Smooth muscle cell (in vitro differentiated cells): ENCODE measurements at regions not wholly inside any gene's neighbourhood (a gene's known extent, or its start where the extent isn't known, plus 50 kb on each side); places are given as distances from the start of the nearest gene placed in this dataset.

Experiments
- DNase-seq: peaks from one replicate; lab custom pipeline; 2025; ENCODE audit not compliant: unreplicated experiment; lab: John Stamatoyannopoulos, UW
- H2AFZ ChIP-seq: fragments of 200-600 bp; sonication (generic); 2 replicates; pipeline ENCODE4 v1.6.0; 2016; ENCODE audit warnings: antibody characterized with exemption, low read depth, mild to moderate bottlenecking
- H3F3A ChIP-seq: fragments of 200-600 bp; sonication (generic); 2 replicates; pipeline ENCODE4 v1.6.0; 2017; ENCODE audit warnings: antibody characterized with exemption, low read depth
- H3K27ac ChIP-seq: fragments of 200-600 bp; sonication (generic); 2 replicates; pipeline ENCODE4 v1.5.1; 2016; ENCODE audit warnings: low read depth, mild to moderate bottlenecking
- H3K27me3 ChIP-seq: fragments of 200-600 bp; sonication (generic); 2 replicates; pipeline ENCODE4 v1.6.1; 2016; ENCODE audit warnings: low read depth, mild to moderate bottlenecking
- H3K36me3 ChIP-seq: fragments of 200-600 bp; sonication (generic); 2 replicates; pipeline ENCODE4 v1.5.1; 2016; ENCODE audit warnings: low read depth
- H3K4me1 ChIP-seq: fragments of 200-600 bp; sonication (generic); 2 replicates; pipeline ENCODE4 v1.5.1; 2016; ENCODE audit warnings: low read depth
- H3K4me2 ChIP-seq: fragments of 200-600 bp; sonication (generic); 2 replicates; pipeline ENCODE4 v1.6.0; 2016; ENCODE audit warnings: mild to moderate bottlenecking
- H3K4me3 ChIP-seq: fragments of 200-600 bp; sonication (generic); 2 replicates; pipeline ENCODE4 v1.5.1; 2016; ENCODE audit warnings: mild to moderate bottlenecking
- H3K79me2 ChIP-seq: fragments of 200-600 bp; sonication (generic); 2 replicates; pipeline ENCODE4 v1.6.0; 2016; ENCODE audit warnings: low read depth, mild to moderate bottlenecking
- H3K9ac ChIP-seq: fragments of 200-600 bp; sonication (generic); 2 replicates; pipeline ENCODE4 v1.6.0; 2016; ENCODE audit warnings: low read depth
- H3K9me3 ChIP-seq: fragments of 200-600 bp; sonication (generic); replicated peaks from 2 replicates; pipeline ENCODE4 v1.5.1; 2016; ENCODE audit warnings: low read depth
- H4K20me1 ChIP-seq: fragments of 200-600 bp; sonication (generic); 2 replicates; pipeline ENCODE4 v1.6.0; 2016; ENCODE audit warnings: low read depth
- WGBS: methylation state at CpG from one replicate; pipeline ENCODE4 v1.1.7; 2016; ENCODE audit warnings: low lambda C conversion rate; 5-methylcytosine and 5-hydroxymethylcytosine counted together
- TF ChIP-seq, protein P1 (sequence below): fragments of 200-600 bp; sonication (generic); IDR thresholded peaks from 2 replicates; pipeline ENCODE4 v1.5.1; 2017; ENCODE audit warnings: borderline replicate concordance, mild to moderate bottlenecking, antibody characterized with exemption; ENCODE audit not compliant: insufficient read depth, poor library complexity, severe bottlenecking

DNA sequence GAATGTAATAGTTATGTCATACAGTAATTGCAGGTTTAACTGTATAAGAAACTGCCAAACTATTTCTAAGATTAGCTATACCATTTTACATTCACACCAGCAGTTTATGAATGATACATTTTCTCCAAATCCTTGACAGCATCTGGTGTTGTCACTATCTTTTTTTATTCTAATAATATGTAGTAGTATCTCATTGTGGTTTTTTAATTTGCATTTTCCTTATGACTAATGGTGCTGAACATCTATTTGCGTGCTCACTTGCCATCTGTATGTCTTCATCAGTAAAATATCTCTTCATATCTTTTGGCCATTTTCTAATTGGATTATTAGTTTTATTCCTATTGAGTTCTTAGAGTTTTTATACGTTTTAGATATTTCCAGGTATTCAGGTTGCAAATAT lies 994.0 kb upstream of the SEMA6D start:
- DNase-seq: no peak
- Histone ChIP-seq H3K36me3 (peaks cover 6% of the 10 kb centered on the region), H3K9ac (no peak overlapping the region), H3K79me2 (no peaks in the 10 kb centered on the region), H3F3A (no peaks in the 10 kb centered on the region), H3K27ac (no peak overlapping the region), H3K4me3 (no peak overlapping the region), H3K27me3 (no peaks in the 10 kb centered on the region), H2AFZ (no peak overlapping the region), H3K4me2 (no peak overlapping the region), H3K4me1 (no peaks in the 10 kb centered on the region), H4K20me1 (no peaks in the 10 kb centered on the region), H3K9me3 (peaks cover 8% of the 10 kb centered on the region)
- TF ChIP-seq, protein P1, sequence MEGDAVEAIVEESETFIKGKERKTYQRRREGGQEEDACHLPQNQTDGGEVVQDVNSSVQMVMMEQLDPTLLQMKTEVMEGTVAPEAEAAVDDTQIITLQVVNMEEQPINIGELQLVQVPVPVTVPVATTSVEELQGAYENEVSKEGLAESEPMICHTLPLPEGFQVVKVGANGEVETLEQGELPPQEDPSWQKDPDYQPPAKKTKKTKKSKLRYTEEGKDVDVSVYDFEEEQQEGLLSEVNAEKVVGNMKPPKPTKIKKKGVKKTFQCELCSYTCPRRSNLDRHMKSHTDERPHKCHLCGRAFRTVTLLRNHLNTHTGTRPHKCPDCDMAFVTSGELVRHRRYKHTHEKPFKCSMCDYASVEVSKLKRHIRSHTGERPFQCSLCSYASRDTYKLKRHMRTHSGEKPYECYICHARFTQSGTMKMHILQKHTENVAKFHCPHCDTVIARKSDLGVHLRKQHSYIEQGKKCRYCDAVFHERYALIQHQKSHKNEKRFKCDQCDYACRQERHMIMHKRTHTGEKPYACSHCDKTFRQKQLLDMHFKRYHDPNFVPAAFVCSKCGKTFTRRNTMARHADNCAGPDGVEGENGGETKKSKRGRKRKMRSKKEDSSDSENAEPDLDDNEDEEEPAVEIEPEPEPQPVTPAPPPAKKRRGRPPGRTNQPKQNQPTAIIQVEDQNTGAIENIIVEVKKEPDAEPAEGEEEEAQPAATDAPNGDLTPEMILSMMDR: no peak
- 53% methylated on average over 2 of the region's 2 CpGs for WGBS

DNA sequence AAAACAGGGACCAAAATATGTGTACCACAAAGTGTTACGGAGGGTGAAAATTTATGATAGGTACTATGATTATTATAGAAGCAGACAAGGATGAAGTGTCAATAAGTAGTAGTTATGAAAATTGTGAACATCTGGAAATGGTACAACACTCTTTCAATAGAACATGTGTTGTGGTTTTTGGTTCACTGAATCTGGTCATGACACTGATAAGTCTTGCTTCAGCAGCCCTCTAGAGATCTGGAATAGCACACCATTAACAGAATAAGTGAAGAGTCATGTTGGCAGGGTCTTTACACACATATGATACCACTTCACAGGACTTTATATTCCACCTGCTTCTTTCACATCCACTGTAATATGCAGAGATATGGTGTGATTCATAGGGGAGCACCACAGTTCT lies 985.2 kb upstream of the SEMA6D start:
- Histone ChIP-seq H3K36me3 (peaks cover 6% of the 10 kb centered on the region), H3F3A (no peaks in the 10 kb centered on the region), H3K9me3 (peaks cover 8% of the 10 kb centered on the region), H3K4me2 (no peak overlapping the region), H3K4me3 (no peak overlapping the region), H3K27ac (no peak overlapping the region), H3K4me1 (no peaks in the 10 kb centered on the region), H3K79me2 (no peaks in the 10 kb centered on the region), H3K27me3 (no peaks in the 10 kb centered on the region), H2AFZ (no peak overlapping the region), H4K20me1 (no peaks in the 10 kb centered on the region), H3K9ac (no peak overlapping the region)
- WGBS: 94% methylated on average over 1 of the region's 1 CpG
- no peak for DNase-seq
- TF ChIP-seq, protein P1: no peak

DNA sequence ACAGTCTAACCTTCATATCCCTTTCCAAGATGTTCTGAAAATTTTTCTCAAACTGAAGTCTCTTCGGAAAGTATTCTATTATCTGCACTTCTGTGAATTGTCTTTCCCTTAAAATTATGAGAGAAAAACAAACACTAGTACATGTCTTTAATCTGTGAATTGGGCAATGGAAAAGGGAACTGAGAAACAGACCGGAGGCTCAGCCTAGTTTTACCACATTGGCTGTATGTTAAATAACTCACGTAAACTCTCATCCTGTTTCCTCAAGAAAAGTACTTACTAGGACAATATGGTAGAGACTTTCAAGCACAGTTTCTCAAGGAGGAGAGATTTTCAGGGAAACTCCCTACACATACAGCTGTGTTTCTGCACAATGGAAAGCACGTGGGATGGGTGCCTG lies 982.2 kb upstream of the SEMA6D start:
- Histone ChIP-seq H3K36me3 (no peaks in the 10 kb centered on the region), H3K4me2 (no peak overlapping the region), H4K20me1 (no peaks in the 10 kb centered on the region), H3K4me1 (no peaks in the 10 kb centered on the region), H3K27me3 (no peaks in the 10 kb centered on the region), H3K9ac (no peak overlapping the region), H3F3A (no peaks in the 10 kb centered on the region), H3K79me2 (no peaks in the 10 kb centered on the region), H3K27ac (no peak overlapping the region), H3K4me3 (no peak overlapping the region), H2AFZ (no peak overlapping the region), H3K9me3 (no peaks in the 10 kb centered on the region)
- WGBS: 85% methylated on average over 4 of the region's 4 CpGs
- TF ChIP-seq, protein P1: no peak
- DNase-seq: no peak

DNA sequence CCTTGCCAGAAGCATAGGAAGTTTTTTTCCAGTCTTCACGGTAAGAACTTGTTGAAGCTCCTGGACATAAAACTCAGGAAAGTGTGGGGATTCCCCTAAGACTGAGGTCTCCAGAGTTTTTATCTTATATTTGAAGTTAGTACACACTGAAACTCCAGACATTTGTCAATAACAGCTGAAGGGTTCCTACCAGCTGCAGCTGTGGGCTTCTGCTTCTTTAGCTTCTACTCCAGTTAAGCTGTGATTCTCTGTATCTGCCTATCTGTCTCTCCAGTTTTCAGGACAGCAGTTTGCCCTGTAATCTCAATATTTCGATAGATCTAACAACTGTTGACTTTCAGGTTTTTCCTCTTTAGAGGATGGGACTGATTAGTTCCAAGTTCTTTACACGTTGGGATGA lies 966.0 kb upstream of the SEMA6D start:
- H3K4me1 ChIP-seq: no peaks in the 10 kb centered on the region
- no peak for DNase-seq
- no peak overlapping the region for H3K9ac ChIP-seq
- peak overlapping the region; percentile 81 for H2AFZ ChIP-seq
- no peak overlapping the region for H3K4me3 ChIP-seq
- H3F3A ChIP-seq: no peaks in the 10 kb centered on the region
- no peaks in the 10 kb centered on the region for H3K79me2 ChIP-seq
- TF ChIP-seq, protein P1: no peak
- H3K4me2 ChIP-seq: no peak overlapping the region
- no peaks in the 10 kb centered on the region for H3K9me3 ChIP-seq
- 53% methylated on average over 3 of the region's 3 CpGs for whole genome bisulfite sequencing
- no peaks in the 10 kb centered on the region for H4K20me1 ChIP-seq
- H3K27ac ChIP-seq: no peak overlapping the region
- H3K36me3 ChIP-seq: no peaks in the 10 kb centered on the region
- H3K27me3 ChIP-seq: no peaks in the 10 kb centered on the region
